Lung (tissue), 11 donors: ENCODE measurements at regions not wholly inside any gene's neighbourhood (a gene's known extent, or its start where the extent isn't known, plus 50 kb on each side); places are given as distances from the start of the nearest gene placed in this dataset.

ENCODE experiments used
- ATAC-seq: fragments of 200-7000 bp; cut with Tn5 transposase; one replicate; pipeline ENCODE4 v1.9.1; 2020; ENCODE audit warnings: moderate number of reproducible peaks; ENCODE audit not compliant: insufficient read depth, low FRiP score
- DNase-seq, 3 donors: peaks; one replicate each; pipeline ENCODE4 v3.0.0-alpha.2; 2013 to 2017
- H3K27ac ChIP-seq, 2 donors: one replicate each; pipeline ENCODE4 v1.5.1; 2013; ENCODE audit warnings: mild to moderate bottlenecking in 2 of 2, moderate library complexity in 2 of 2, control low read depth in 1 of 2, inconsistent platforms in 1 of 2, low read depth in 1 of 2, low read length in 1 of 2
- H3K27me3 ChIP-seq, 3 donors: one replicate each; pipeline ENCODE4 v1.5.1; 2013; ENCODE audit warnings: low read length in 2 of 3; ENCODE audit not compliant: control insufficient read depth in 3 of 3, insufficient read depth in 3 of 3
- H3K36me3 ChIP-seq, 4 donors: one replicate each; pipeline ENCODE4 v1.5.1; 2013; ENCODE audit warnings: low read length in 4 of 4, mild to moderate bottlenecking in 1 of 4, moderate library complexity in 1 of 4; ENCODE audit not compliant: control insufficient read depth in 4 of 4, insufficient read depth in 4 of 4
- H3K4me1 ChIP-seq, 5 donors: one replicate each; pipeline ENCODE4 v1.5.1; 2013; ENCODE audit warnings: low read length in 5 of 5, mild to moderate bottlenecking in 2 of 5, moderate library complexity in 1 of 5; ENCODE audit not compliant: control insufficient read depth in 5 of 5, insufficient read depth in 5 of 5
- H3K4me3 ChIP-seq: one replicate; pipeline ENCODE4 v1.5.1; 2013; ENCODE audit warnings: mild to moderate bottlenecking, control low read depth, moderate library complexity
- H3K9ac ChIP-seq, 2 donors: one replicate each; pipeline ENCODE4 v1.5.1; 2013; ENCODE audit warnings: low read length in 2 of 2, control low read depth in 1 of 2; ENCODE audit not compliant: insufficient read depth in 1 of 2
- H3K9me3 ChIP-seq, 4 donors: one replicate each; pipeline ENCODE4 v1.5.1; 2013; ENCODE audit warnings: low read length in 3 of 4, mild to moderate bottlenecking in 1 of 4, moderate library complexity in 1 of 4; ENCODE audit not compliant: control insufficient read depth in 4 of 4, insufficient read depth in 3 of 4
- WGBS, 2 donors: extraction: QIAGEN DNeasy Blood & Tissue Kit; methylation state at CpG; one replicate each; pipeline ENCODE4 v1.1.7; 2013; 5-methylcytosine and 5-hydroxymethylcytosine counted together
- TF ChIP-seq, protein P1 (sequence below): IDR thresholded peaks from 2 replicates; pipeline ENCODE4 v1.5.1; 2012; ENCODE audit warnings: mild to moderate bottlenecking; ENCODE audit errors: control extremely low read depth, extremely low read depth
- donor health status: control.
- donor health status: control.
- donor health status: Bipolar disorder and iron deficiency.
- donor health status: healthy.
- donor health status: DM: yes; HTN: yes; CAD: no.

DNA sequence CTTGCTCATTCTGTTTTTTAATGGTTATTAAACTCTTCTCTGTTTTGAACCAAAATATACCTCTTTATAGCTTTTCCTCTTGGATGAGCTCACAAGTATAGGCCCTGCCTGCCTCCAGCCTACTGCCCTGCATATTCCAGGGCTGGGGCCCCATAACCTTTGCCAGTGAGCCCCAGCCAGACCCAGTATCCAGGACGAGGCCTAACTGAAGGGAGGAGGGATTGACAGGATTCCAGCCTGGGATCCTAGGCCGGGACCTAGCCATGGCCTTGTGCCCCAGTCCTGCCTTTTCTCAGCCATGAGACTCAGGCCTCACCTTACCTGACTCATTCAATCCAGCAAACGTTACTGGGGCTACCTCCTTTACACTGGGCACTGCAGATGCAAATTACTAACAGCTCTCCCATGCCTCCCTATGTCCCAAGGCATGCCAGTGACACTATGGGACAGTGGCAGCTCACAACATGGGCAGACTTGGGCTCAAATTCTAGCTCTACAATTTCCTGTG, 159.2 kb downstream of the DDX1 start:
- DNase-seq: no peak
- TF ChIP-seq, protein P1, sequence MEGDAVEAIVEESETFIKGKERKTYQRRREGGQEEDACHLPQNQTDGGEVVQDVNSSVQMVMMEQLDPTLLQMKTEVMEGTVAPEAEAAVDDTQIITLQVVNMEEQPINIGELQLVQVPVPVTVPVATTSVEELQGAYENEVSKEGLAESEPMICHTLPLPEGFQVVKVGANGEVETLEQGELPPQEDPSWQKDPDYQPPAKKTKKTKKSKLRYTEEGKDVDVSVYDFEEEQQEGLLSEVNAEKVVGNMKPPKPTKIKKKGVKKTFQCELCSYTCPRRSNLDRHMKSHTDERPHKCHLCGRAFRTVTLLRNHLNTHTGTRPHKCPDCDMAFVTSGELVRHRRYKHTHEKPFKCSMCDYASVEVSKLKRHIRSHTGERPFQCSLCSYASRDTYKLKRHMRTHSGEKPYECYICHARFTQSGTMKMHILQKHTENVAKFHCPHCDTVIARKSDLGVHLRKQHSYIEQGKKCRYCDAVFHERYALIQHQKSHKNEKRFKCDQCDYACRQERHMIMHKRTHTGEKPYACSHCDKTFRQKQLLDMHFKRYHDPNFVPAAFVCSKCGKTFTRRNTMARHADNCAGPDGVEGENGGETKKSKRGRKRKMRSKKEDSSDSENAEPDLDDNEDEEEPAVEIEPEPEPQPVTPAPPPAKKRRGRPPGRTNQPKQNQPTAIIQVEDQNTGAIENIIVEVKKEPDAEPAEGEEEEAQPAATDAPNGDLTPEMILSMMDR: no peak
- ATAC-seq: no peak
- Histone ChIP-seq H3K4me3 (no peak overlapping the region), H3K36me3 (no peaks in the 10 kb centered on the region), H3K27ac (no peak overlapping the region), H3K9ac (no peak overlapping the region), H3K9me3 (no peaks in the 10 kb centered on the region), H3K4me1 (peaks cover 0 to 27% (median 8%) of the 10 kb centered on the region in 5 donors), H3K27me3 (no peaks in the 10 kb centered on the region)
- WGBS, 2 donors: 84% methylated on average over 3 of the region's 3 CpGs

DNA sequence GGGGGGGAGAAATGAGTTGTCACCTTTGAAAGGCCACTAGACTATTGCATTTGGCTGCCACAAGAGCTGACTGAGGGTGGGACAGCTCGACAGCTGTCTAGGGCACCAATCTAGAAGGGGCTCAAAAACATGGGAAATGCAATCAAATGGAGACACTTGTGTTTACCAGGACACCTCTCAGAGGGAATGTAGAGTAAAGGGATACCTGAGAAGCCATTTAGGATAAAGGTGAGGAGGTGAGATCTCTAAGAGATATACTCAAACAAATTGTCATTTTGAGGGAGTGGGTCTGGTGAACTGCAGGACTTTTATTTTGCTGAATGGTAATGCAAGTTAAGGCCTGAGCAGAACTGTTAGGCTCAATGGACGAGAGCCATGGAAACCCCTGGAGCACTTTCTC, 159.8 kb downstream of the DDX1 start:
- 78 to 88% methylated on average over 2 of the region's 2 CpGs for WGBS, 2 donors
- peaks cover 0 to 24% (median 6%) of the 10 kb centered on the region in 5 donors for H3K4me1 ChIP-seq
- H3K27ac ChIP-seq: no peak overlapping the region
- H3K9ac ChIP-seq: no peak overlapping the region
- no peaks in the 10 kb centered on the region for H3K36me3 ChIP-seq
- no peak overlapping the region for H3K4me3 ChIP-seq
- DNase-seq (no peak), ATAC-seq (no peak)
- H3K27me3 ChIP-seq: no peaks in the 10 kb centered on the region
- H3K9me3 ChIP-seq: no peaks in the 10 kb centered on the region
- TF ChIP-seq, protein P1: no peak

- DNase-seq (no peak), ATAC-seq (no peak)
- Histone ChIP-seq H3K9ac (no peak overlapping the region), H3K27ac (no peak overlapping the region), H3K4me3 (no peak overlapping the region), H3K9me3 (peaks cover 0 to 2% (median 0%) of the 10 kb centered on the region in 4 donors), H3K36me3 (no peaks in the 10 kb centered on the region), H3K4me1 (peaks cover 0 to 16% (median 3%) of the 10 kb centered on the region in 5 donors), H3K27me3 (no peaks in the 10 kb centered on the region)
- WGBS, 2 donors: 81 to 94% methylated on average over 2 of the region's 2 CpGs
- TF ChIP-seq, protein P1: no peak
These were observed 161.0 kb downstream of the DDX1 start for GRCh38 chr2:15752552-15753232.
